PC-3 (cell line): ENCODE measurements at regions not wholly inside any gene's neighbourhood (a gene's known extent, or its start where the extent isn't known, plus 50 kb on each side); places are given as distances from the start of the nearest gene placed in this dataset.

Experiments
- ATAC-seq: fragments of 200-7000 bp; cut with Tn5 transposase; 2 replicates; pipeline ENCODE4 v1.9.1; 2020; ENCODE audit warnings: mild to moderate bottlenecking, moderate library complexity
- BruUV-seq: library from RNA; stranded (reverse); fragments of 400-500 nt; replicated peaks from 2 replicates; lab custom pipeline; 2021; lab: Mats Ljungman, UMichigan
- CTCF ChIA-PET: fragments of 300-600 bp; sonication (Branson Sonifier 250); formaldehyde crosslinking; loops from one replicate; lab custom pipeline; 2022; ENCODE audit warnings: antibody characterized with exemption; lab: Charles Lee
- POLR2A ChIA-PET: fragments of 300-600 bp; sonication (Branson Sonifier 250); formaldehyde crosslinking; loops from one replicate; lab custom pipeline; 2022; ENCODE audit warnings: antibody characterized with exemption; ENCODE audit not compliant: unreplicated experiment; lab: Charles Lee
- DNase-seq: peaks from one replicate; pipeline ENCODE4 v3.0.0-alpha.2; 2015
- H2AFZ ChIP-seq: fragments of 300-600 bp; sonication (generic); 2 replicates; pipeline ENCODE4 v1.6.0; 2016; ENCODE audit warnings: antibody characterized with exemption, low read length
- H3F3A ChIP-seq: fragments of 300-600 bp; sonication (generic); one replicate; pipeline ENCODE4 v1.6.0; 2017; ENCODE audit warnings: antibody characterized with exemption, low read length, control low read depth, mild to moderate bottlenecking; ENCODE audit not compliant: unreplicated experiment
- H3K27ac ChIP-seq: fragments of 300-600 bp; sonication (generic); 2 replicates; pipeline ENCODE4 v1.5.1; 2016; ENCODE audit warnings: mild to moderate bottlenecking, low read length
- H3K27me3 ChIP-seq: fragments of 300-600 bp; sonication (generic); 2 replicates; pipeline ENCODE4 v1.6.1; 2016; ENCODE audit warnings: low read length, mixed read lengths
- H3K36me3 ChIP-seq: fragments of 300-600 bp; sonication (generic); 2 replicates; pipeline ENCODE4 v1.6.1; 2016; ENCODE audit warnings: low read depth, mixed run types, low read length, mixed read lengths
- H3K4me1 ChIP-seq: fragments of 300-600 bp; sonication (generic); 2 replicates; pipeline ENCODE4 v1.5.1; 2016; ENCODE audit warnings: low read length; ENCODE audit not compliant: insufficient read depth
- H3K4me2 ChIP-seq: fragments of 300-600 bp; sonication (generic); 2 replicates; pipeline ENCODE4 v1.6.0; 2016; ENCODE audit warnings: low read length
- H3K4me3 ChIP-seq: fragments of 300-600 bp; sonication (generic); 2 replicates; pipeline ENCODE4 v1.5.1; 2016; ENCODE audit warnings: mild to moderate bottlenecking, low read length, mixed read lengths
- H3K79me2 ChIP-seq: fragments of 300-600 bp; sonication (generic); 2 replicates; pipeline ENCODE4 v1.6.1; 2017; ENCODE audit warnings: low read length, mixed read lengths
- H3K9ac ChIP-seq: fragments of 300-600 bp; sonication (generic); 2 replicates; pipeline ENCODE4 v1.6.0; 2016; ENCODE audit warnings: mild to moderate bottlenecking, low read length
- H3K9me2 ChIP-seq: fragments of 300-600 bp; sonication (generic); replicated peaks from 2 replicates; pipeline ENCODE4 v1.6.1; 2016; ENCODE audit warnings: mixed run types, low read length, mixed read lengths
- H3K9me3 ChIP-seq: fragments of 300-600 bp; sonication (generic); 2 replicates; pipeline ENCODE4 v1.6.1; 2016; ENCODE audit warnings: low read length, mixed read lengths
- H4K20me1 ChIP-seq: fragments of 300-600 bp; sonication (generic); 2 replicates; pipeline ENCODE4 v1.6.1; 2016; ENCODE audit warnings: low read length, mixed read lengths
- EZH2 ChIP-seq: fragments of 300-600 bp; sonication (generic); IDR thresholded peaks from one replicate; pipeline ENCODE4 v1.6.1; 2017; ENCODE audit warnings: antibody characterized with exemption, mild to moderate bottlenecking, low read length; ENCODE audit not compliant: unreplicated experiment
- EZH2phosphoT487 ChIP-seq: fragments of 300-600 bp; sonication (generic); IDR thresholded peaks from 2 replicates; pipeline ENCODE4 v1.6.1; 2018; ENCODE audit warnings: mild to moderate bottlenecking, antibody characterized with exemption, low read length, borderline replicate concordance
- intact Hi-C: fragments of 100-400 bp; cut with micrococcal nuclease; formaldehyde crosslinking; loops from 2 replicates; pipeline ENCODE4 v1.9.0; 2023
- TF ChIP-seq, protein P1 (sequence below): fragments of 300-600 bp; sonication (generic); conservative IDR thresholded peaks from 2 replicates; pipeline ENCODE4 v1.5.1; 2017; ENCODE audit warnings: antibody characterized with exemption, low read depth, mild to moderate bottlenecking, low read length

DNA sequence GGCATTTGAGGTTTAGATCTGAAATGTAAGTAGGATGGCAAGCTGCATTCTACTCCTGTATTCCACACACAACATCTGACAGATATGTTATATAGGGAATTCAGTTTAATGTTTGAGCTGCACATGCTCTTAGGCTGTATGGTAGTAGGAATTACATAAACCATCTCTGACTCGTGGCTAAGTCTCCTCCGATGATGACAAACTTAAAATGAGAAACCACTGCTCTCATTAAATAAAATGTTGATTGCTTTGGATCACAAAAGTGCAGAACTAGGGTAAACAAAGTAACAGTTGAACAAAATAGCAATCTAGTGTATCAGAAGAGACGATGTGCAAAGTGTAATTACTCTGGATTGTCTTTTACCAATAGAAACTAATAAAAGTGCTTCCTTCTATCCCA is 50.1 kb upstream of the WDR75 start:
- H3K4me1 ChIP-seq: peaks cover 22% of the 10 kb centered on the region
- H3K9ac ChIP-seq: no peak overlapping the region
- no peaks in the 10 kb centered on the region for H4K20me1 ChIP-seq
- no peak overlapping the region for H3K4me2 ChIP-seq
- intact Hi-C loops: no loop called here
- no TSS peak for BruUV-seq
- H3K4me3 ChIP-seq: no peak overlapping the region
- H3K27ac ChIP-seq: no peak overlapping the region
- H3K79me2 ChIP-seq: no peaks in the 10 kb centered on the region
- POLR2A ChIA-PET: no interaction called here
- no peaks in the 10 kb centered on the region for H3K9me3 ChIP-seq
- CTCF ChIA-PET: no interaction called here
- TF ChIP-seq, protein P1, sequence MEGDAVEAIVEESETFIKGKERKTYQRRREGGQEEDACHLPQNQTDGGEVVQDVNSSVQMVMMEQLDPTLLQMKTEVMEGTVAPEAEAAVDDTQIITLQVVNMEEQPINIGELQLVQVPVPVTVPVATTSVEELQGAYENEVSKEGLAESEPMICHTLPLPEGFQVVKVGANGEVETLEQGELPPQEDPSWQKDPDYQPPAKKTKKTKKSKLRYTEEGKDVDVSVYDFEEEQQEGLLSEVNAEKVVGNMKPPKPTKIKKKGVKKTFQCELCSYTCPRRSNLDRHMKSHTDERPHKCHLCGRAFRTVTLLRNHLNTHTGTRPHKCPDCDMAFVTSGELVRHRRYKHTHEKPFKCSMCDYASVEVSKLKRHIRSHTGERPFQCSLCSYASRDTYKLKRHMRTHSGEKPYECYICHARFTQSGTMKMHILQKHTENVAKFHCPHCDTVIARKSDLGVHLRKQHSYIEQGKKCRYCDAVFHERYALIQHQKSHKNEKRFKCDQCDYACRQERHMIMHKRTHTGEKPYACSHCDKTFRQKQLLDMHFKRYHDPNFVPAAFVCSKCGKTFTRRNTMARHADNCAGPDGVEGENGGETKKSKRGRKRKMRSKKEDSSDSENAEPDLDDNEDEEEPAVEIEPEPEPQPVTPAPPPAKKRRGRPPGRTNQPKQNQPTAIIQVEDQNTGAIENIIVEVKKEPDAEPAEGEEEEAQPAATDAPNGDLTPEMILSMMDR: no peak
- TF ChIP-seq EZH2 (no peak), EZH2phosphoT487 (no peak)
- no peaks in the 10 kb centered on the region for H3K9me2 ChIP-seq
- no peaks in the 10 kb centered on the region for H3K36me3 ChIP-seq
- H2AFZ ChIP-seq: no peak overlapping the region
- DNase-seq: peak; percentile 25
- peaks cover 3% of the 10 kb centered on the region for H3F3A ChIP-seq
- no peak for ATAC-seq
- no peaks in the 10 kb centered on the region for H3K27me3 ChIP-seq
